WTC11 (cell line): ENCODE measurements at regions not wholly inside any gene's neighbourhood (a gene's known extent, or its start where the extent isn't known, plus 50 kb on each side); places are given as distances from the start of the nearest gene placed in this dataset.

Experiments
- ATAC-seq: fragments of 200-7000 bp; cut with Tn5 transposase; 2 replicates; pipeline ENCODE4 v1.10.0; 2021; ENCODE audit warnings: mild to moderate bottlenecking, moderate library complexity
- CTCF ChIA-PET: fragments of 300-600 bp; sonication (Branson Sonifier 250); formaldehyde crosslinking; loops from one replicate; lab custom pipeline; 2021; ENCODE audit warnings: antibody characterized with exemption; lab: Charles Lee
- POLR2A ChIA-PET: fragments of 350-600 bp; sonication (Branson Sonifier 250); formaldehyde crosslinking; loops from one replicate; lab custom pipeline; 2021; ENCODE audit warnings: antibody characterized with exemption; lab: Charles Lee
- DNase-seq: peaks from one replicate; pipeline ENCODE4 v3.0.0; 2021; ENCODE audit warnings: low spot score
- H3K27ac Mint-ChIP-seq: 2 replicates; pipeline ENCODE4 v1.8.0; 2021; ENCODE audit warnings: mixed read lengths
- H3K27me3 Mint-ChIP-seq: 2 replicates; pipeline ENCODE4 v1.8.0; 2021; ENCODE audit warnings: low read depth, mild to moderate bottlenecking, moderate library complexity, mixed read lengths
- H3K36me3 Mint-ChIP-seq: 2 replicates; pipeline ENCODE4 v1.8.0; 2021; ENCODE audit warnings: mixed read lengths
- H3K4me1 Mint-ChIP-seq: 2 replicates; pipeline ENCODE4 v1.8.0; 2022; ENCODE audit warnings: mixed read lengths
- H3K4me3 Mint-ChIP-seq: 2 replicates; pipeline ENCODE4 v1.8.0; 2021; ENCODE audit warnings: mild to moderate bottlenecking, moderate library complexity, mixed read lengths
- H3K9me3 Mint-ChIP-seq: 2 replicates; pipeline ENCODE4 v1.8.0; 2021; ENCODE audit warnings: mixed read lengths
- CBFB ChIP-seq: sonication (generic); formaldehyde crosslinking; IDR thresholded peaks from 2 replicates; pipeline ENCODE4 v1.8.1; 2022; ENCODE audit warnings: mild to moderate bottlenecking, low read depth, missing genetic modification reagents
- EMX1 ChIP-seq: fragments of 250-450 bp; sonication (Bioruptor Pico); IDR thresholded peaks from 2 replicates; pipeline ENCODE4 v1.8.0; 2021; ENCODE audit warnings: mild to moderate bottlenecking
- ESRRA ChIP-seq: sonication (generic); formaldehyde crosslinking; IDR thresholded peaks from 2 replicates; pipeline ENCODE4 v1.8.1; 2022; ENCODE audit warnings: mild to moderate bottlenecking, missing genetic modification reagents, borderline replicate concordance
- ETV6 ChIP-seq: sonication (generic); formaldehyde crosslinking; IDR thresholded peaks from 2 replicates; pipeline ENCODE4 v1.8.1; 2022; ENCODE audit warnings: mild to moderate bottlenecking, missing genetic modification reagents
- JAZF1 ChIP-seq: fragments of 250-450 bp; sonication (Bioruptor Pico); IDR thresholded peaks from 2 replicates; pipeline ENCODE4 v1.9.0; 2021; ENCODE audit warnings: moderate library complexity, mild to moderate bottlenecking, inconsistent platforms
- SOX15 ChIP-seq: fragments of 250-450 bp; sonication (Bioruptor Pico); IDR thresholded peaks from 2 replicates; pipeline ENCODE4 v1.9.0; 2021; ENCODE audit warnings: mild to moderate bottlenecking
- TEAD4 ChIP-seq: sonication (generic); formaldehyde crosslinking; IDR thresholded peaks from 2 replicates; pipeline ENCODE4 v1.8.0; 2022; ENCODE audit warnings: mild to moderate bottlenecking, missing genetic modification reagents
- ZNF121 ChIP-seq: sonication (generic); formaldehyde crosslinking; IDR thresholded peaks from 2 replicates; pipeline ENCODE4 v1.8.0; 2023; ENCODE audit warnings: missing genetic modification reagents
- ZNF396 ChIP-seq: fragments of 250-450 bp; sonication (Bioruptor Pico); IDR thresholded peaks from 2 replicates; pipeline ENCODE4 v1.8.0; 2021; ENCODE audit warnings: mild to moderate bottlenecking, moderate library complexity, borderline replicate concordance
- ZNF416 ChIP-seq: fragments of 250-450 bp; sonication (Bioruptor Pico); IDR thresholded peaks from 2 replicates; pipeline ENCODE4 v1.9.0; 2021; ENCODE audit warnings: mild to moderate bottlenecking, inconsistent platforms
- TF ChIP-seq, protein P1 (sequence below): fragments of 250-450 bp; sonication (Bioruptor Pico); IDR thresholded peaks from 2 replicates; pipeline ENCODE4 v1.9.0; 2021; ENCODE audit warnings: mild to moderate bottlenecking
- TF ChIP-seq, protein P2 (sequence below): sonication (generic); formaldehyde crosslinking; IDR thresholded peaks from 2 replicates; pipeline ENCODE4 v1.8.0; 2023; ENCODE audit warnings: missing genetic modification reagents
- TF ChIP-seq, protein P3 (sequence below): sonication (generic); formaldehyde crosslinking; IDR thresholded peaks from 2 replicates; pipeline ENCODE4 v1.8.1; 2023; ENCODE audit warnings: mild to moderate bottlenecking, missing genetic modification reagents, moderate library complexity
- TF ChIP-seq, protein P4 (sequence below): sonication (generic); formaldehyde crosslinking; IDR thresholded peaks from 2 replicates; pipeline ENCODE4 v1.8.1; 2023; ENCODE audit warnings: mild to moderate bottlenecking, missing genetic modification reagents, moderate library complexity
- TF ChIP-seq, protein P5 (sequence below): fragments of 200-600 bp; IDR thresholded peaks from 2 replicates; pipeline ENCODE4 v1.8.0; 2022; ENCODE audit warnings: antibody characterized with exemption
- TF ChIP-seq, protein P6 (sequence below): fragments of 250-450 bp; sonication (Bioruptor Pico); IDR thresholded peaks from 2 replicates; pipeline ENCODE4 v1.8.0; 2021; ENCODE audit warnings: mild to moderate bottlenecking
- TF ChIP-seq, protein P7 (sequence below): fragments of 250-450 bp; sonication (Bioruptor Pico); IDR thresholded peaks from 2 replicates; pipeline ENCODE4 v1.9.0; 2021; ENCODE audit warnings: mild to moderate bottlenecking

DNA sequence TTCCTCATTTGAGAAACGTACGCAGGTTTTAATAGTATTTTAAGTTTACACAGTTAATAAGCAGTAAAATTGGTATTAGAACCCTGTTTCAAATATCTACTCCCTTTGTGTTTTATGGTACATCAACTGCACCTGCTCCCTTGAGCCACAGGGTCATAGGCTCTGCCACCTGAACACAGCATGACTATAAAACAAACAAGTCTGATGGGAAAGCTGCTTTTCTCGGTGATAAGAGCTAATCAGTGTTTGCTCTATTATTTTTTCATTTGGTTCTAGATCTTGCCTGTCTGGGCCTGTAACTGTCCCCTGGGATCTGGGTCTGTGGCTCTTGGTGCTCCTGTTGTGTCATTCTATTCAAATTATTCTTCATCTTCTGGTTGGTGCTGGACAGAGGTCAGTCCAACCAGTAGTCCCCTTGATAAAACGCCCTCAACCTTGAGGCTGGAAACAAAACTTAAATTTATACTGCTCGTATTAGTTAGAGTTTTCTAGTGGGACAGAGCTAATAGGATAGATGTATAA, 314.8 kb upstream of the LRP1B start:
- no peaks in the 10 kb centered on the region for H3K4me1 Mint-ChIP-seq
- no peaks in the 10 kb centered on the region for H3K36me3 Mint-ChIP-seq
- no peak overlapping the region for H3K4me3 Mint-ChIP-seq
- POLR2A ChIA-PET, result no interaction called here
- DNase-seq, result no peak
- H3K9me3 Mint-ChIP-seq, result no peaks in the 10 kb centered on the region
- CTCF ChIA-PET, result no interaction called here
- no peak for ATAC-seq
- TF ChIP-seq SOX15 (CRISPR knock-in tag) (no peak), ESRRA (CRISPR knock-in tag) (no peak), CBFB (CRISPR knock-in tag) (no peak), JAZF1 (CRISPR knock-in tag) (no peak), EMX1 (CRISPR knock-in tag) (no peak)
- no peaks in the 10 kb centered on the region for H3K27me3 Mint-ChIP-seq
- no peak overlapping the region for H3K27ac Mint-ChIP-seq

DNA sequence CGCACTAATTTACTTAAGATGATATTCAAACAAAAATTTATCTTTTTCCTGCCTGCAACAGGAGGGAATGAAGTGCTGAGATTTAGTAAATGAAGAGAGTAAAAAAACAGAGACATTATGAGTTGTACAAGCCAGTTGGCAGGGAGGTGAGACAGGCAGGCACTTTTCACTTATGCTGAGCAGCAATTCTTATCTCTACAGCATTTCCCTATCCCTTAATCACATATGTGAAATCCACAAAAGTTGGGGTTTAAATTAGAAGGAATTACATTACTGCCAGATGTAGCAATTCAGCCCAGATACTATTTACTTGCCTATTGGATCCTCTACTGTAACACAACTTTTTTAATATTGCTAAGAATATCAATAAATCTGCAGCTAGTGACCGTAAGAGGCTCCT, 314.2 kb upstream of the LRP1B start:
- no peaks in the 10 kb centered on the region for H3K36me3 Mint-ChIP-seq
- TF ChIP-seq, protein P1, sequence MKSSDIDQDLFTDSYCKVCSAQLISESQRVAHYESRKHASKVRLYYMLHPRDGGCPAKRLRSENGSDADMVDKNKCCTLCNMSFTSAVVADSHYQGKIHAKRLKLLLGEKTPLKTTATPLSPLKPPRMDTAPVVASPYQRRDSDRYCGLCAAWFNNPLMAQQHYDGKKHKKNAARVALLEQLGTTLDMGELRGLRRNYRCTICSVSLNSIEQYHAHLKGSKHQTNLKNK (CRISPR knock-in tag), result no peak
- no peak for TF ChIP-seq ZNF396 (CRISPR knock-in tag)
- no peak for TF ChIP-seq ZNF416 (CRISPR knock-in tag)
- TF ChIP-seq, protein P2, sequence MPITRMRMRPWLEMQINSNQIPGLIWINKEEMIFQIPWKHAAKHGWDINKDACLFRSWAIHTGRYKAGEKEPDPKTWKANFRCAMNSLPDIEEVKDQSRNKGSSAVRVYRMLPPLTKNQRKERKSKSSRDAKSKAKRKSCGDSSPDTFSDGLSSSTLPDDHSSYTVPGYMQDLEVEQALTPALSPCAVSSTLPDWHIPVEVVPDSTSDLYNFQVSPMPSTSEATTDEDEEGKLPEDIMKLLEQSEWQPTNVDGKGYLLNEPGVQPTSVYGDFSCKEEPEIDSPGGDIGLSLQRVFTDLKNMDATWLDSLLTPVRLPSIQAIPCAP, result no peak
- TF ChIP-seq, protein P3, sequence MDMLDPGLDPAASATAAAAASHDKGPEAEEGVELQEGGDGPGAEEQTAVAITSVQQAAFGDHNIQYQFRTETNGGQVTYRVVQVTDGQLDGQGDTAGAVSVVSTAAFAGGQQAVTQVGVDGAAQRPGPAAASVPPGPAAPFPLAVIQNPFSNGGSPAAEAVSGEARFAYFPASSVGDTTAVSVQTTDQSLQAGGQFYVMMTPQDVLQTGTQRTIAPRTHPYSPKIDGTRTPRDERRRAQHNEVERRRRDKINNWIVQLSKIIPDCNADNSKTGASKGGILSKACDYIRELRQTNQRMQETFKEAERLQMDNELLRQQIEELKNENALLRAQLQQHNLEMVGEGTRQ, result no peak
- H3K4me1 Mint-ChIP-seq, result no peaks in the 10 kb centered on the region
- H3K27me3 Mint-ChIP-seq, result no peaks in the 10 kb centered on the region
- ATAC-seq, result no peak
- no peak for DNase-seq
- ChIA-PET POLR2A (no interaction called here), CTCF (no interaction called here)
- H3K4me3 Mint-ChIP-seq, result no peak overlapping the region
- no peak overlapping the region for H3K27ac Mint-ChIP-seq
- no peaks in the 10 kb centered on the region for H3K9me3 Mint-ChIP-seq

DNA sequence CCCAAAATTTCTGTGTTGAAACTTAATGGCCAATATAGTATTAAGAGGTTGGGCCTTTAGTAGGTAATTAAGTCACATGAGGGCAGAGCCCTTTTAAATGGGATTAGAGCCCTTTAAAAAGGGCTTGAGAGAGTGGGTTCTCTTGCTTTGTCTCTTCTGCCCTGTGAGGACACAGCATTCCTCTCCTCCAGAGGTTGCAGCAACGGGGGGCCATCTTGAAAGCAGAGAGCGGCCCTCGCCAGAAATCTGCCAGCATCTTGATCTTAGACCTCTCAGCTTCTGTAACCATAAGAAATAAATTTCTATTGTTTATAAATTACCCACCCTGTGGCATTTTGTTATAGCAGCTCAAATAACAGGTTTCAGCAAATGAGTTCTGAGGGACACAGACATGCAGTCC, 305.0 kb upstream of the LRP1B start:
- no peak overlapping the region for H3K27ac Mint-ChIP-seq
- no peaks in the 10 kb centered on the region for H3K4me1 Mint-ChIP-seq
- ChIA-PET CTCF (no interaction called here), POLR2A (no interaction called here)
- DNase-seq (no peak), ATAC-seq (no peak; the same call in 1 of the 2 replicates)
- H3K4me3 Mint-ChIP-seq, result no peak overlapping the region
- no peaks in the 10 kb centered on the region for H3K9me3 Mint-ChIP-seq
- H3K36me3 Mint-ChIP-seq, result no peaks in the 10 kb centered on the region
- TF ChIP-seq, protein P4, sequence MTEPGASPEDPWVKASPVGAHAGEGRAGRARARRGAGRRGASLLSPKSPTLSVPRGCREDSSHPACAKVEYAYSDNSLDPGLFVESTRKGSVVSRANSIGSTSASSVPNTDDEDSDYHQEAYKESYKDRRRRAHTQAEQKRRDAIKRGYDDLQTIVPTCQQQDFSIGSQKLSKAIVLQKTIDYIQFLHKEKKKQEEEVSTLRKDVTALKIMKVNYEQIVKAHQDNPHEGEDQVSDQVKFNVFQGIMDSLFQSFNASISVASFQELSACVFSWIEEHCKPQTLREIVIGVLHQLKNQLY (CRISPR knock-in tag), result no peak
- TF ChIP-seq, protein P5, sequence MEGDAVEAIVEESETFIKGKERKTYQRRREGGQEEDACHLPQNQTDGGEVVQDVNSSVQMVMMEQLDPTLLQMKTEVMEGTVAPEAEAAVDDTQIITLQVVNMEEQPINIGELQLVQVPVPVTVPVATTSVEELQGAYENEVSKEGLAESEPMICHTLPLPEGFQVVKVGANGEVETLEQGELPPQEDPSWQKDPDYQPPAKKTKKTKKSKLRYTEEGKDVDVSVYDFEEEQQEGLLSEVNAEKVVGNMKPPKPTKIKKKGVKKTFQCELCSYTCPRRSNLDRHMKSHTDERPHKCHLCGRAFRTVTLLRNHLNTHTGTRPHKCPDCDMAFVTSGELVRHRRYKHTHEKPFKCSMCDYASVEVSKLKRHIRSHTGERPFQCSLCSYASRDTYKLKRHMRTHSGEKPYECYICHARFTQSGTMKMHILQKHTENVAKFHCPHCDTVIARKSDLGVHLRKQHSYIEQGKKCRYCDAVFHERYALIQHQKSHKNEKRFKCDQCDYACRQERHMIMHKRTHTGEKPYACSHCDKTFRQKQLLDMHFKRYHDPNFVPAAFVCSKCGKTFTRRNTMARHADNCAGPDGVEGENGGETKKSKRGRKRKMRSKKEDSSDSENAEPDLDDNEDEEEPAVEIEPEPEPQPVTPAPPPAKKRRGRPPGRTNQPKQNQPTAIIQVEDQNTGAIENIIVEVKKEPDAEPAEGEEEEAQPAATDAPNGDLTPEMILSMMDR, result no peak
- TF ChIP-seq TEAD4 (CRISPR knock-in tag) (no peak), ZNF121 (no peak), ETV6 (CRISPR knock-in tag) (no peak)
- TF ChIP-seq, protein P6, sequence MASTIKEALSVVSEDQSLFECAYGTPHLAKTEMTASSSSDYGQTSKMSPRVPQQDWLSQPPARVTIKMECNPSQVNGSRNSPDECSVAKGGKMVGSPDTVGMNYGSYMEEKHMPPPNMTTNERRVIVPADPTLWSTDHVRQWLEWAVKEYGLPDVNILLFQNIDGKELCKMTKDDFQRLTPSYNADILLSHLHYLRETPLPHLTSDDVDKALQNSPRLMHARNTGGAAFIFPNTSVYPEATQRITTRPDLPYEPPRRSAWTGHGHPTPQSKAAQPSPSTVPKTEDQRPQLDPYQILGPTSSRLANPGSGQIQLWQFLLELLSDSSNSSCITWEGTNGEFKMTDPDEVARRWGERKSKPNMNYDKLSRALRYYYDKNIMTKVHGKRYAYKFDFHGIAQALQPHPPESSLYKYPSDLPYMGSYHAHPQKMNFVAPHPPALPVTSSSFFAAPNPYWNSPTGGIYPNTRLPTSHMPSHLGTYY (CRISPR knock-in tag), result no peak
- TF ChIP-seq, protein P7, sequence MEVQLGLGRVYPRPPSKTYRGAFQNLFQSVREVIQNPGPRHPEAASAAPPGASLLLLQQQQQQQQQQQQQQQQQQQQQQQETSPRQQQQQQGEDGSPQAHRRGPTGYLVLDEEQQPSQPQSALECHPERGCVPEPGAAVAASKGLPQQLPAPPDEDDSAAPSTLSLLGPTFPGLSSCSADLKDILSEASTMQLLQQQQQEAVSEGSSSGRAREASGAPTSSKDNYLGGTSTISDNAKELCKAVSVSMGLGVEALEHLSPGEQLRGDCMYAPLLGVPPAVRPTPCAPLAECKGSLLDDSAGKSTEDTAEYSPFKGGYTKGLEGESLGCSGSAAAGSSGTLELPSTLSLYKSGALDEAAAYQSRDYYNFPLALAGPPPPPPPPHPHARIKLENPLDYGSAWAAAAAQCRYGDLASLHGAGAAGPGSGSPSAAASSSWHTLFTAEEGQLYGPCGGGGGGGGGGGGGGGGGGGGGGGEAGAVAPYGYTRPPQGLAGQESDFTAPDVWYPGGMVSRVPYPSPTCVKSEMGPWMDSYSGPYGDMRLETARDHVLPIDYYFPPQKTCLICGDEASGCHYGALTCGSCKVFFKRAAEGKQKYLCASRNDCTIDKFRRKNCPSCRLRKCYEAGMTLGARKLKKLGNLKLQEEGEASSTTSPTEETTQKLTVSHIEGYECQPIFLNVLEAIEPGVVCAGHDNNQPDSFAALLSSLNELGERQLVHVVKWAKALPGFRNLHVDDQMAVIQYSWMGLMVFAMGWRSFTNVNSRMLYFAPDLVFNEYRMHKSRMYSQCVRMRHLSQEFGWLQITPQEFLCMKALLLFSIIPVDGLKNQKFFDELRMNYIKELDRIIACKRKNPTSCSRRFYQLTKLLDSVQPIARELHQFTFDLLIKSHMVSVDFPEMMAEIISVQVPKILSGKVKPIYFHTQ (CRISPR knock-in tag), result no peak
- no peaks in the 10 kb centered on the region for H3K27me3 Mint-ChIP-seq
